ENCODE measurements at regions not wholly inside any gene's neighbourhood (a gene's known extent, or its start where the extent isn't known, plus 50 kb on each side); places are given as distances from the start of the nearest gene placed in this dataset.

- intact Hi-C loops (cut with micrococcal nuclease; ENCODE audit: unreplicated experiment): no loop called here
- Histone ChIP-seq H3K9me2 (ENCODE audit: insufficient read depth, low read length) (no peaks in the 10 kb centered on the region), H3K4me1 (ENCODE audit: insufficient read depth, low read length, poor library complexity, severe bottlenecking) (no peaks in the 10 kb centered on the region), H3K79me2 (ENCODE audit: insufficient read depth, low read depth, low read length) (no peaks in the 10 kb centered on the region), H3K4me2 (ENCODE audit: low read length) (no peak overlapping the region), H4K20me1 (ENCODE audit: insufficient read depth, low read length) (no peaks in the 10 kb centered on the region), H3K27ac (ENCODE audit: low read depth, low read length, poor library complexity, severe bottlenecking) (no peak overlapping the region), H2AFZ (ENCODE audit: low read length) (no peak overlapping the region), H3K4me3 (ENCODE audit: low read depth, low read length, poor library complexity, severe bottlenecking) (no peak overlapping the region), H3K36me3 (ENCODE audit: insufficient read depth, low read length) (no peaks in the 10 kb centered on the region), H3K9me3 (ENCODE audit: low read length) (no peaks in the 10 kb centered on the region)
- BruUV-seq (replicated peaks): no TSS peak
- no peak for DNase-seq (ENCODE audit: low spot score)
- no peak for TF ChIP-seq CTCF (conservative IDR thresholded peaks at IDR 0.05; ENCODE audit: low read length)
- no peak for TF ChIP-seq EZH2phosphoT487 (IDR thresholded peaks at IDR 0.05; ENCODE audit: borderline replicate concordance, low read depth, low read length)
- POLR2A ChIA-PET: no interaction called here
- CTCF ChIA-PET (ENCODE audit: unreplicated experiment): no interaction called here
Measured at GRCh38 chr12:65756956-65757511, 67.2 kb upstream of the HMGA2 start.

GRCh38 chr12:65758401-65758800, 65.9 kb upstream of the HMGA2 start:
- Histone ChIP-seq H3K9me3 (ENCODE audit: low read length) (no peaks in the 10 kb centered on the region), H3K4me1 (ENCODE audit: insufficient read depth, low read length, poor library complexity, severe bottlenecking) (no peaks in the 10 kb centered on the region), H4K20me1 (ENCODE audit: insufficient read depth, low read length) (no peaks in the 10 kb centered on the region), H3K27ac (ENCODE audit: low read depth, low read length, poor library complexity, severe bottlenecking) (no peak overlapping the region), H3K9me2 (ENCODE audit: insufficient read depth, low read length) (no peaks in the 10 kb centered on the region), H3K79me2 (ENCODE audit: insufficient read depth, low read depth, low read length) (no peaks in the 10 kb centered on the region), H2AFZ (ENCODE audit: low read length) (no peak overlapping the region), H3K4me3 (ENCODE audit: low read depth, low read length, poor library complexity, severe bottlenecking) (no peak overlapping the region), H3K36me3 (ENCODE audit: insufficient read depth, low read length) (no peaks in the 10 kb centered on the region), H3K4me2 (ENCODE audit: low read length) (no peak overlapping the region)
- CTCF ChIA-PET (ENCODE audit: unreplicated experiment): no interaction called here
- no peak for TF ChIP-seq EZH2phosphoT487 (IDR thresholded peaks at IDR 0.05; ENCODE audit: borderline replicate concordance, low read depth, low read length)
- no peak for TF ChIP-seq CTCF (conservative IDR thresholded peaks at IDR 0.05; ENCODE audit: low read length)
- POLR2A ChIA-PET: no interaction called here
- BruUV-seq (replicated peaks): no TSS peak
- intact Hi-C loops (cut with micrococcal nuclease; ENCODE audit: unreplicated experiment): no loop called here
- no peak for DNase-seq (ENCODE audit: low spot score)

GRCh38 chr12:65759735-65760134, 64.5 kb upstream of the HMGA2 start:
- no peaks in the 10 kb centered on the region for H3K9me2 ChIP-seq (ENCODE audit: insufficient read depth, low read length)
- no peaks in the 10 kb centered on the region for H3K36me3 ChIP-seq (ENCODE audit: insufficient read depth, low read length)
- H3K79me2 ChIP-seq (ENCODE audit: insufficient read depth, low read depth, low read length): no peaks in the 10 kb centered on the region
- H3K4me1 ChIP-seq (ENCODE audit: insufficient read depth, low read length, poor library complexity, severe bottlenecking): no peaks in the 10 kb centered on the region
- CTCF ChIA-PET (ENCODE audit: unreplicated experiment): no interaction called here
- no peaks in the 10 kb centered on the region for H3K9me3 ChIP-seq (ENCODE audit: low read length)
- intact Hi-C loops (cut with micrococcal nuclease; ENCODE audit: unreplicated experiment): no loop called here
- no peak overlapping the region for H3K27ac ChIP-seq (ENCODE audit: low read depth, low read length, poor library complexity, severe bottlenecking)
- no peak overlapping the region for H3K4me2 ChIP-seq (ENCODE audit: low read length)
- H4K20me1 ChIP-seq (ENCODE audit: insufficient read depth, low read length): no peaks in the 10 kb centered on the region
- TF ChIP-seq CTCF (conservative IDR thresholded peaks at IDR 0.05; ENCODE audit: low read length) (no peak), EZH2phosphoT487 (IDR thresholded peaks at IDR 0.05; ENCODE audit: borderline replicate concordance, low read depth, low read length) (no peak)
- BruUV-seq (replicated peaks): no TSS peak
- POLR2A ChIA-PET: interaction anchor here (0.6 kb wide), 1 partner anchor 141 kb away, joined by 4 read pairs; no protein-coding TSS in a partner anchor
- H2AFZ ChIP-seq (ENCODE audit: low read length): no peak overlapping the region
- no peak for DNase-seq (ENCODE audit: low spot score)
- H3K4me3 ChIP-seq (ENCODE audit: low read depth, low read length, poor library complexity, severe bottlenecking): no peak overlapping the region

All from OCI-LY7 (cell line).